Mucosa of descending colon (tissue), 3 donors: ENCODE measurements at regions not wholly inside any gene's neighbourhood (a gene's known extent, or its start where the extent isn't known, plus 50 kb on each side); places are given as distances from the start of the nearest gene placed in this dataset.

Experiments
- ATAC-seq: fragments of 200-7000 bp; cut with Tn5 transposase; one replicate; pipeline ENCODE4 v1.9.1; 2020; ENCODE audit warnings: mild to moderate bottlenecking, moderate library complexity
- DNase-seq, 3 donors: peaks; one replicate each; pipeline ENCODE4 v3.0.0-alpha.2; 2020
- H3K36me3 ChIP-seq: fragments of 200-600 bp; one replicate; pipeline ENCODE4 v1.8.0; 2021; ENCODE audit warnings: low read depth, mild to moderate bottlenecking
- H3K4me1 ChIP-seq: fragments of 200-600 bp; one replicate; pipeline ENCODE4 v1.8.0; 2021; ENCODE audit warnings: low read depth, mild to moderate bottlenecking
- H3K4me3 ChIP-seq: fragments of 200-600 bp; one replicate; pipeline ENCODE4 v1.8.0; 2021; ENCODE audit warnings: mild to moderate bottlenecking
- H3K9me3 ChIP-seq: fragments of 200-600 bp; one replicate; pipeline ENCODE4 v1.8.0; 2021; ENCODE audit warnings: mild to moderate bottlenecking
- intact Hi-C, 2 donors: fragments of 100-400 bp; cut with DNase I in 1 of 2; cut with micrococcal nuclease in 1 of 2; formaldehyde crosslinking; loops; one replicate each; pipeline versions ENCODE4 v1.11.0 to v1.11.1; 2022; cut with DNase I, micrococcal nuclease
- TF ChIP-seq, protein P1 (sequence below): fragments of 200-600 bp; IDR thresholded peaks from one replicate; pipeline ENCODE4 v1.8.0; 2022; ENCODE audit warnings: antibody characterized with exemption, mild to moderate bottlenecking
- donor health status: DM: no; HTN: no; CAD: no; lungs with moderate emphysema.
- donor health status: DM: no; HTN: no; CAD: no.
- donor health status: DM: no; HTN: yes; CAD: no.

DNA sequence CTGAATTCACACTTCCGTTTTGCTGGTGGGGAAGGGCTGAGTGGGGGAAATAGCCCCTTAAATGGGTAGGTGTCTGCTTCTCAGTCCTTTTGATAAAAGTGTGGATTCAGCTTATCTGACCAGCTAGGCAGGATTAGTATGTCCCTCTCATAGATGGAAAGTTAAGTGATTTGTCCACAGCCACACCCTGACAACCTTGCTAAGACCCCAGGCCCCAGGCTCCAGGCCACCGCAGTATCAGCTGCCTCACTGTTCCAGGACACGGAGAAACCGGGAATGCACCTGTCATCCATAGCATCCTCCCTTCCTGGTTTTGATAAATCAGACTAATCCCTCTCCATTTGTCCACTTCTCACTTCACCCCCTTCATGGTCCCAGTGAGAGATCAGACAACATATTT is 197.7 kb downstream of the USP12 start:
- ATAC-seq, result no peak
- no peak overlapping the region for H3K4me3 ChIP-seq
- peaks cover 25% of the 10 kb centered on the region for H3K4me1 ChIP-seq
- intact Hi-C loops, result no loop called here
- no peak for DNase-seq
- H3K36me3 ChIP-seq, result no peaks in the 10 kb centered on the region
- TF ChIP-seq, protein P1, sequence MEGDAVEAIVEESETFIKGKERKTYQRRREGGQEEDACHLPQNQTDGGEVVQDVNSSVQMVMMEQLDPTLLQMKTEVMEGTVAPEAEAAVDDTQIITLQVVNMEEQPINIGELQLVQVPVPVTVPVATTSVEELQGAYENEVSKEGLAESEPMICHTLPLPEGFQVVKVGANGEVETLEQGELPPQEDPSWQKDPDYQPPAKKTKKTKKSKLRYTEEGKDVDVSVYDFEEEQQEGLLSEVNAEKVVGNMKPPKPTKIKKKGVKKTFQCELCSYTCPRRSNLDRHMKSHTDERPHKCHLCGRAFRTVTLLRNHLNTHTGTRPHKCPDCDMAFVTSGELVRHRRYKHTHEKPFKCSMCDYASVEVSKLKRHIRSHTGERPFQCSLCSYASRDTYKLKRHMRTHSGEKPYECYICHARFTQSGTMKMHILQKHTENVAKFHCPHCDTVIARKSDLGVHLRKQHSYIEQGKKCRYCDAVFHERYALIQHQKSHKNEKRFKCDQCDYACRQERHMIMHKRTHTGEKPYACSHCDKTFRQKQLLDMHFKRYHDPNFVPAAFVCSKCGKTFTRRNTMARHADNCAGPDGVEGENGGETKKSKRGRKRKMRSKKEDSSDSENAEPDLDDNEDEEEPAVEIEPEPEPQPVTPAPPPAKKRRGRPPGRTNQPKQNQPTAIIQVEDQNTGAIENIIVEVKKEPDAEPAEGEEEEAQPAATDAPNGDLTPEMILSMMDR, result no peak
- H3K9me3 ChIP-seq, result no peaks in the 10 kb centered on the region

DNA sequence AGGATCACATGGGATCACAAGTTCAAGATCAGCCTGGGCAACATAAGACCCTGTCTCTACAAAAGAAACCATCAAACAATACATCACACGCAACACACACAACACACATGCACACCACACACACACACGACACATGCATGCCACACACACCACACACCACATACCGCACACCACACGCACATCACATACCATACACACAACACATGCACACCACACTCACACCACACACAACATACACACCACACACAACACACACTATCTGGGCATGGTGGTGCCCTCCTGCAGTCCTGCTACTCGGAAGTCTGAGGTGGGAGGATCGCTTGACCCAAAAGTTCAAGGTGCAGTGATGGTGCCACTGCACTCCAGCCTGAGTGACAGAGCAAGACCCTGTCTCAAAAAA is 198.3 kb downstream of the USP12 start:
- TF ChIP-seq, protein P1, result no peak
- Histone ChIP-seq H3K4me1 (peaks cover 20% of the 10 kb centered on the region), H3K36me3 (no peaks in the 10 kb centered on the region), H3K9me3 (no peaks in the 10 kb centered on the region), H3K4me3 (no peak overlapping the region)
- DNase-seq, result no peak
- intact Hi-C loops, result no loop called here
- ATAC-seq, result no peak

DNA sequence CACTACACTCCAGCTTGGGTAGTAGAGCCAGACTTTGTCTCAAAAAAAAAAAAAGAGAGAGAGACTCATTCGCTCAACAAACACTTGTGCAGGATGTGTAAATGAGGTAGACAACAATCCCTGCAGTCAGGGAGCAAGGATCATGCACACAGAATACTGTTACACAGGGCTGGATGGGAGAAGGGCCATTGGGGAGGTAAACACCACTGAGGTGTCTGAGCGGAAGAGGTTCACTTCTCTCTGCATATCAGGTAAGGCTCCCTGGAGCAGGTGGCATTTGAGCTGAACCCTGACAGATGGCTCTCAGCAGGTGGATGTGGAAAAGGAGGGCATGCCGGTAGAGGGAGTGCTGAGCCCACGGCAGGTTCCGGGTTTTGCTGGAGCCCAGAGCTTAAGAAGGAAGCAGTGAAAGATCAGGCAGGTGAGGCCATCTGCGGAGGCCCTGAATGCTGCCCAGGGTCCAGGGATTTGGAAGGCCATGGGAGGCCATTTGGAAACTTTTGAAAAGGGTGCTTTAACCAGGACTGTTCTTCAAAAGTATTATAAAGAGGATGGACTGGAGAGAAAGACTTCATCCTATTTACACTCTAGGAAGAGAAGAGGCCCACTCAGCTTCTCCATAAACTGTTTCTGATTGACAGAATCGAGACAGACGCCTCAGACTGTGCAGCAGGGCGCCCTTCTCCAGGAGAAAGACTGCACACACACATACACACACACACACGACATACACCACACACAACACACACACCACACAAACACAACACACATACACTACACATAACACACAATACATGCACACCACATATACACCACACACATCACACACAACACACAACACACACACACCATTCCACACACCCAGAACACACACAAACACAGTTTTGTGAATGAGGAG is 199.4 kb downstream of the USP12 start:
- intact Hi-C loops, result no loop called here
- H3K4me3 ChIP-seq, result no peak overlapping the region
- no peaks in the 10 kb centered on the region for H3K9me3 ChIP-seq
- TF ChIP-seq, protein P1, result peak; percentile 50
- ATAC-seq (peak; percentile 70), DNase-seq (peak; percentile 84)
- H3K36me3 ChIP-seq, result no peaks in the 10 kb centered on the region
- peaks cover 22% of the 10 kb centered on the region for H3K4me1 ChIP-seq

DNA sequence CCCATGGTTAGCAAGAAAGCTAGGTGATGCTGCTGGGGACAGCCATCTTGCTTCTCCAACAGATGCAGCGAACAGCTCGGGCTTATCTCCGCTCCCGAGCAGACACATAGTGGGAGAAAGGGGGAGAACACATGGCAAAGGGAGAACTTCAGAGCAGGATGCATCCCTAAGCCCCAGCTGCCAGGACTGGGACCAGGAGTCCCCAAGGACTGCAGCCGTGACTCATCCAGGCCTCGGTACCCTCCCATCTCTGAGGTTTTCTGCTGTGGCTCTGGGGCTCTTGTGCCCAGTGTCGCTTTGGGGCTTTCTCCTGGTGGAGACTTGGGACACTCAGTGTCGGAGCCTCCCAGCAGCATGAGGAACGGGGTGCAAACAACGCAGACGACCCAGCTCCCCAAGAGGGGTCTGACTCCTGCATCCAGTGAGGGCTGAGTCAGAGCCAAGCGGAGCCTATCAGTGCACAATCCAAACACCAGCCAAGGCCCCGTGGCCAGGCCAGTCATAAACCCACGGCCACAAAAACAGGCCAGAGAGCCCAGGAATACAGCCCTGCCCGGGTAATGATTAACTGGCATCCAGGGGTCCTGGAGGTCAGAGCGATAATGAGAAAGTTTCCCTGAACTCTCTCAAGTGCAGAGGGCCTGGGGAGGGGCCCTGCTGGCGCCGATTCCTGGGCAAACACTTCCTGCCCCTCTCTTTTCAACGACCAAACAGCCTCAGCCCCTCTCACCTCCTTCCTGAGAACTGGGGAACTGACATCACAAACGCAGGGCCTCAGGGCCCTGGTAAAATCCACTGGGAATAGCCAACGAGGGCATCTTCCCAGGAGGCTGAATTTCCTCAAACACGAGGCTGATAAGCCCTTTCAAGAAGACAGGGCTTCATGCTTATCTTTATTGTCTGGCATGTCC is 202.9 kb downstream of the USP12 start:
- Histone ChIP-seq H3K9me3 (no peaks in the 10 kb centered on the region), H3K4me1 (peaks cover 44% of the 10 kb centered on the region), H3K4me3 (no peak overlapping the region), H3K36me3 (no peaks in the 10 kb centered on the region)
- ATAC-seq (peak; percentile 71), DNase-seq (peak; percentile 83 to 92 (median 87))
- TF ChIP-seq, protein P1, result no peak
- intact Hi-C loops, result no loop called here

DNA sequence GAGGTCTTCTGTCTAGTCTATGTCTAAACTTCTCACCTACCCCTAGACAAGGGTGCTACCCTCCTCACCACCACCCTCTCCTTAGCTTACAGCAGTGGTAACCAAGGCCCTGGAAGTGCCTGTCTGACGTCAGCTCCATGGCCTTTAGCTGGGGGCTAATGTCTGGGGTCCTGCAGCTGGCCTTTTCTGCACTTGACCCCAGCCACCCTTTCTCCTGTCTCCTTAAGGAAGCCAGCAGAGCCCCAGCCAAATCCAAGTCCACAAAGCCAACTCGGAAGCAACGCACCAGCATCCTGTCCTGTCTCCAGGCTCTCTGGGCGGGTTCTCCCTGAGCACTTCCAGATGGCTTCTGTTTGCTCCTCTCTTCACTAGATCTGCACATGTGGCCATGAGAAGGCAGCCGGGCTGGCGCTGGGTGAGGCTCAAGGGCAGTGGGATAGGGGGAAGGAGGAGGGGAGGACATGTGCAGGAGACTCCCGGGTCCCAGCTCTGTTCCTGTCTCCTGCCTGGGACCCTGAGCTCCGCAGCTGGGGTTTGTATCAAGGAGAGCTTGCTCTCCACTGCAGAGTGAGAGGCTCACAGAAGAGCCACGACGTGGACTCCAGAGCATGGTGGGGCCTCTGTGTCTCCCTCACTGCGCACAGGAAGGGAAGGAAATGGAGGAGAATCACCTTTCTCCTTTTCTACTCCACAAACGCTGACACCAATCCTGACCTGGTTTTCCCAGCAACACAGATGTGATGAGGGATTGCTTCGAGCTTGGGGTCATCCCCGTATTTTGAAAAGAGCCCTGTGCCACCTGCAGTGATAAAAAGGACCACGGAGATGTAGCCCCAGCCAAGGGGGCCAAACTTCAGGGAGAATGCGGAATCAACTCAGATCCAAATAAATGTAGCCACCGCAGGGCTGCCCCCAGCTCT is 204.2 kb downstream of the USP12 start:
- no peak overlapping the region for H3K4me3 ChIP-seq
- peaks cover 52% of the 10 kb centered on the region for H3K4me1 ChIP-seq
- DNase-seq (peak in 2 of 3 donors; percentile 49 to 60), ATAC-seq (peak; percentile 1)
- H3K9me3 ChIP-seq, result no peaks in the 10 kb centered on the region
- intact Hi-C loops, result no loop called here
- no peaks in the 10 kb centered on the region for H3K36me3 ChIP-seq
- TF ChIP-seq, protein P1, result no peak
